GM06990 (cell line): ENCODE measurements at regions not wholly inside any gene's neighbourhood (a gene's known extent, or its start where the extent isn't known, plus 50 kb on each side); places are given as distances from the start of the nearest gene placed in this dataset.

ENCODE experiments used
- DNase-seq: peaks from one replicate; pipeline ENCODE4 v3.0.0-alpha.2; 2011; ENCODE audit not compliant: insufficient read length; ENCODE audit errors: extremely low read depth
- H3K27me3 ChIP-seq: replicated peaks from 2 replicates; pipeline ENCODE4 v1.6.0; 2011; ENCODE audit warnings: low read length; ENCODE audit not compliant: control insufficient read depth, insufficient read depth
- H3K36me3 ChIP-seq: 2 replicates; pipeline ENCODE4 v1.5.1; 2011; ENCODE audit warnings: low read length; ENCODE audit not compliant: control insufficient read depth, insufficient read depth
- H3K4me3 ChIP-seq: replicated peaks from 2 replicates; pipeline ENCODE4 v1.5.1; 2011; ENCODE audit warnings: low read depth, mild to moderate bottlenecking, control low read depth, low read length
- TF ChIP-seq, protein P1 (sequence below): IDR thresholded peaks from 2 replicates; pipeline ENCODE4 v1.5.1; 2011; ENCODE audit warnings: low read length, control low read depth, mild to moderate bottlenecking, inconsistent platforms; ENCODE audit not compliant: insufficient read depth, poor library complexity, severe bottlenecking

GRCh38 chr3:107235928-107236315 is 141.3 kb upstream of the CCDC54 start:
- TF ChIP-seq, protein P1, sequence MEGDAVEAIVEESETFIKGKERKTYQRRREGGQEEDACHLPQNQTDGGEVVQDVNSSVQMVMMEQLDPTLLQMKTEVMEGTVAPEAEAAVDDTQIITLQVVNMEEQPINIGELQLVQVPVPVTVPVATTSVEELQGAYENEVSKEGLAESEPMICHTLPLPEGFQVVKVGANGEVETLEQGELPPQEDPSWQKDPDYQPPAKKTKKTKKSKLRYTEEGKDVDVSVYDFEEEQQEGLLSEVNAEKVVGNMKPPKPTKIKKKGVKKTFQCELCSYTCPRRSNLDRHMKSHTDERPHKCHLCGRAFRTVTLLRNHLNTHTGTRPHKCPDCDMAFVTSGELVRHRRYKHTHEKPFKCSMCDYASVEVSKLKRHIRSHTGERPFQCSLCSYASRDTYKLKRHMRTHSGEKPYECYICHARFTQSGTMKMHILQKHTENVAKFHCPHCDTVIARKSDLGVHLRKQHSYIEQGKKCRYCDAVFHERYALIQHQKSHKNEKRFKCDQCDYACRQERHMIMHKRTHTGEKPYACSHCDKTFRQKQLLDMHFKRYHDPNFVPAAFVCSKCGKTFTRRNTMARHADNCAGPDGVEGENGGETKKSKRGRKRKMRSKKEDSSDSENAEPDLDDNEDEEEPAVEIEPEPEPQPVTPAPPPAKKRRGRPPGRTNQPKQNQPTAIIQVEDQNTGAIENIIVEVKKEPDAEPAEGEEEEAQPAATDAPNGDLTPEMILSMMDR: peak; percentile 78
- Histone ChIP-seq H3K4me3 (no peak overlapping the region), H3K27me3 (no peaks in the 10 kb centered on the region), H3K36me3 (no peaks in the 10 kb centered on the region)
- DNase-seq: peak; percentile 31

GRCh38 chr3:107236655-107237337 is 140.4 kb upstream of the CCDC54 start:
- no peaks in the 10 kb centered on the region for H3K36me3 ChIP-seq
- H3K4me3 ChIP-seq: no peak overlapping the region
- TF ChIP-seq, protein P1: no peak
- DNase-seq: no peak
- H3K27me3 ChIP-seq: no peaks in the 10 kb centered on the region

GRCh38 chr3:107238787-107239186 is 138.5 kb upstream of the CCDC54 start:
- TF ChIP-seq, protein P1: no peak
- H3K27me3 ChIP-seq: no peaks in the 10 kb centered on the region
- no peak overlapping the region for H3K4me3 ChIP-seq
- no peak for DNase-seq
- H3K36me3 ChIP-seq: no peaks in the 10 kb centered on the region

- Histone ChIP-seq H3K36me3 (no peaks in the 10 kb centered on the region), H3K4me3 (no peak overlapping the region), H3K27me3 (no peaks in the 10 kb centered on the region)
- TF ChIP-seq, protein P1: no peak
- no peak for DNase-seq
Measured at GRCh38 chr3:107239703-107240102, 137.5 kb upstream of the CCDC54 start.

- no peaks in the 10 kb centered on the region for H3K36me3 ChIP-seq
- TF ChIP-seq, protein P1: no peak
- H3K4me3 ChIP-seq: peak overlapping the region; percentile 77
- peak; percentile 84 for DNase-seq
- H3K27me3 ChIP-seq: no peaks in the 10 kb centered on the region
Measured at GRCh38 chr3:107240183-107241091, 136.8 kb upstream of the CCDC54 start.
